ENCODE measurements at regions not wholly inside any gene's neighbourhood (a gene's known extent, or its start where the extent isn't known, plus 50 kb on each side); places are given as distances from the start of the nearest gene placed in this dataset.
A peak's percentile ranks its signal among the peaks of the same experiment; 100 is the strongest.

GRCh38 chr19:28403690-28404089 lies 809.3 kb downstream of the UQCRFS1 start:
- H3K4me3 Mint-ChIP-seq = no peak overlapping the region
- CTCF ChIA-PET = interaction anchor here (0.7 kb wide), 1 partner anchor 77 kb away, joined by 3 read pairs; no protein-coding TSS in a partner anchor
- TF ChIP-seq MYBL2 (CRISPR knock-in tag; IDR thresholded peaks at IDR 0.05) (no peak), ZNF532 (CRISPR knock-in tag; IDR thresholded peaks at IDR 0.05; ENCODE audit: borderline replicate concordance) (no peak), SMAD4 (CRISPR knock-in tag; IDR thresholded peaks at IDR 0.05) (no peak), PRRX2 (CRISPR knock-in tag; IDR thresholded peaks at IDR 0.05) (no peak), RORB (CRISPR knock-in tag; IDR thresholded peaks at IDR 0.05) (no peak), CREM (CRISPR knock-in tag; IDR thresholded peaks at IDR 0.05) (no peak), TP53 (CRISPR knock-in tag; IDR thresholded peaks at IDR 0.05) (no peak), SMAD3 (CRISPR knock-in tag; IDR thresholded peaks at IDR 0.05; ENCODE audit: borderline replicate concordance) (no peak), ESRRA (CRISPR knock-in tag; IDR thresholded peaks at IDR 0.05; ENCODE audit: borderline replicate concordance) (no peak), GABPB1 (CRISPR knock-in tag; IDR thresholded peaks at IDR 0.05) (no peak), ZNF396 (CRISPR knock-in tag; IDR thresholded peaks at IDR 0.05; ENCODE audit: borderline replicate concordance) (no peak), NFE2L1 (CRISPR knock-in tag; IDR thresholded peaks at IDR 0.05) (no peak), TEAD4 (CRISPR knock-in tag; IDR thresholded peaks at IDR 0.05) (no peak), MAX (CRISPR knock-in tag; IDR thresholded peaks at IDR 0.05) (no peak)
- TF ChIP-seq, protein P1, sequence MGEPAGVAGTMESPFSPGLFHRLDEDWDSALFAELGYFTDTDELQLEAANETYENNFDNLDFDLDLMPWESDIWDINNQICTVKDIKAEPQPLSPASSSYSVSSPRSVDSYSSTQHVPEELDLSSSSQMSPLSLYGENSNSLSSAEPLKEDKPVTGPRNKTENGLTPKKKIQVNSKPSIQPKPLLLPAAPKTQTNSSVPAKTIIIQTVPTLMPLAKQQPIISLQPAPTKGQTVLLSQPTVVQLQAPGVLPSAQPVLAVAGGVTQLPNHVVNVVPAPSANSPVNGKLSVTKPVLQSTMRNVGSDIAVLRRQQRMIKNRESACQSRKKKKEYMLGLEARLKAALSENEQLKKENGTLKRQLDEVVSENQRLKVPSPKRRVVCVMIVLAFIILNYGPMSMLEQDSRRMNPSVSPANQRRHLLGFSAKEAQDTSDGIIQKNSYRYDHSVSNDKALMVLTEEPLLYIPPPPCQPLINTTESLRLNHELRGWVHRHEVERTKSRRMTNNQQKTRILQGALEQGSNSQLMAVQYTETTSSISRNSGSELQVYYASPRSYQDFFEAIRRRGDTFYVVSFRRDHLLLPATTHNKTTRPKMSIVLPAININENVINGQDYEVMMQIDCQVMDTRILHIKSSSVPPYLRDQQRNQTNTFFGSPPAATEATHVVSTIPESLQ (CRISPR knock-in tag; IDR thresholded peaks at IDR 0.05) = no peak
- TF ChIP-seq, protein P2, sequence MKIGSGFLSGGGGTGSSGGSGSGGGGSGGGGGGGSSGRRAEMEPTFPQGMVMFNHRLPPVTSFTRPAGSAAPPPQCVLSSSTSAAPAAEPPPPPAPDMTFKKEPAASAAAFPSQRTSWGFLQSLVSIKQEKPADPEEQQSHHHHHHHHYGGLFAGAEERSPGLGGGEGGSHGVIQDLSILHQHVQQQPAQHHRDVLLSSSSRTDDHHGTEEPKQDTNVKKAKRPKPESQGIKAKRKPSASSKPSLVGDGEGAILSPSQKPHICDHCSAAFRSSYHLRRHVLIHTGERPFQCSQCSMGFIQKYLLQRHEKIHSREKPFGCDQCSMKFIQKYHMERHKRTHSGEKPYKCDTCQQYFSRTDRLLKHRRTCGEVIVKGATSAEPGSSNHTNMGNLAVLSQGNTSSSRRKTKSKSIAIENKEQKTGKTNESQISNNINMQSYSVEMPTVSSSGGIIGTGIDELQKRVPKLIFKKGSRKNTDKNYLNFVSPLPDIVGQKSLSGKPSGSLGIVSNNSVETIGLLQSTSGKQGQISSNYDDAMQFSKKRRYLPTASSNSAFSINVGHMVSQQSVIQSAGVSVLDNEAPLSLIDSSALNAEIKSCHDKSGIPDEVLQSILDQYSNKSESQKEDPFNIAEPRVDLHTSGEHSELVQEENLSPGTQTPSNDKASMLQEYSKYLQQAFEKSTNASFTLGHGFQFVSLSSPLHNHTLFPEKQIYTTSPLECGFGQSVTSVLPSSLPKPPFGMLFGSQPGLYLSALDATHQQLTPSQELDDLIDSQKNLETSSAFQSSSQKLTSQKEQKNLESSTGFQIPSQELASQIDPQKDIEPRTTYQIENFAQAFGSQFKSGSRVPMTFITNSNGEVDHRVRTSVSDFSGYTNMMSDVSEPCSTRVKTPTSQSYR (CRISPR knock-in tag; IDR thresholded peaks at IDR 0.05) = no peak
- no peak for DNase-seq (ENCODE audit: low spot score)
- no peaks in the 10 kb centered on the region for H3K27me3 Mint-ChIP-seq (ENCODE audit: low read depth)
- H3K9me3 Mint-ChIP-seq = peaks cover 9% of the 10 kb centered on the region
- ATAC-seq = peak; percentile 18; the same call in 1 of the 2 replicates
- 0 out of 2 replicates have a peak, but pooled peaks cover 3% of the 10 kb centered on the region for H3K36me3 Mint-ChIP-seq
- peaks cover 41% of the 10 kb centered on the region for H3K4me1 Mint-ChIP-seq
- POLR2A ChIA-PET = no interaction called here
- H3K27ac Mint-ChIP-seq = no peak overlapping the region

GRCh38 chr19:28402701-28403290 lies 810.2 kb downstream of the UQCRFS1 start:
- Mint-ChIP-seq H3K27me3 (ENCODE audit: low read depth) (no peaks in the 10 kb centered on the region), H3K27ac (no peak overlapping the region), H3K9me3 (peaks cover 9% of the 10 kb centered on the region), H3K4me1 (peaks cover 41% of the 10 kb centered on the region), H3K36me3 (0 out of 2 replicates have a peak, but pooled peaks cover 3% of the 10 kb centered on the region), H3K4me3 (no peak overlapping the region)
- POLR2A ChIA-PET = no interaction called here
- DNase-seq (ENCODE audit: low spot score) (no peak), ATAC-seq (no peak)
- CTCF ChIA-PET = no interaction called here
- TF ChIP-seq NR2C2 (CRISPR knock-in tag; IDR thresholded peaks at IDR 0.05) (no peak), TEAD1 (CRISPR knock-in tag; IDR thresholded peaks at IDR 0.05) (no peak), CREM (CRISPR knock-in tag; IDR thresholded peaks at IDR 0.05) (no peak), RORB (CRISPR knock-in tag; IDR thresholded peaks at IDR 0.05) (no peak), E2F1 (CRISPR knock-in tag; IDR thresholded peaks at IDR 0.05) (no peak), JAZF1 (CRISPR knock-in tag; IDR thresholded peaks at IDR 0.05) (no peak), MYBL2 (CRISPR knock-in tag; IDR thresholded peaks at IDR 0.05) (no peak), FOXK1 (CRISPR knock-in tag; IDR thresholded peaks at IDR 0.05) (no peak), ZNF138 (CRISPR knock-in tag; conservative IDR thresholded peaks at IDR 0.05) (no peak), GRHL2 (CRISPR knock-in tag; IDR thresholded peaks at IDR 0.05; ENCODE audit: insufficient replicate concordance, severe bottlenecking) (no peak), ZNF263 (CRISPR knock-in tag; IDR thresholded peaks at IDR 0.05; ENCODE audit: low read depth) (no peak)
- TF ChIP-seq, protein P1 (CRISPR knock-in tag; IDR thresholded peaks at IDR 0.05) = no peak

Measured in WTC11 (cell line).